Hippocampal formation (tissue), 2 donors: ENCODE measurements at regions not wholly inside any gene's neighbourhood (a gene's known extent, or its start where the extent isn't known, plus 50 kb on each side); places are given as distances from the start of the nearest gene placed in this dataset.
A peak's percentile ranks its signal among the peaks of the same experiment; 100 is the strongest.
"Not testable (repeated sequence)": the region's sequence is repeated elsewhere in the genome, so short reads cannot be mapped to it uniquely, and the experiment has no call there.

Source experiments
- DNase-seq, 2 donors: peaks; one replicate each; lab custom pipeline; 2025; lab: John Stamatoyannopoulos, UW

DNA sequence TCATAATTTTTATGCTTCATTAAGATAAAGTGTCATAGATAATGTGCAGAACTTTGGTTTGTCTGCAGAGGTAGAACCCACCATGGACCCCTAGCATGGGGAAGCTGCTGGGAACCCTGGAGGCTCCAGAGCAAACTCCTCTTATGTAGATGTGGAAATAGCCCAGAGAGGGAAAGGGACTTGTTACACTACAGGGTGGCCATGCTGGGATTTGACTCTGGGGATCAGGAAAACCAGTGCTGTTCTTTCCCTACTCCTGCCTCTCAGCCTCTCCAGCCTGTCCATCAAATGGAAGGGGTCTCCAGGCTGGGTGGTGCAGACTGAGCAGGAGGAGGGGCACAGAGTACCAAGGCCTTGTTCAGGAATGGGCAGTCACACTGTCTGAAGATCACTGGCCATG is 54.2 kb downstream of the MSX1 start:
- no peak for DNase-seq

DNA sequence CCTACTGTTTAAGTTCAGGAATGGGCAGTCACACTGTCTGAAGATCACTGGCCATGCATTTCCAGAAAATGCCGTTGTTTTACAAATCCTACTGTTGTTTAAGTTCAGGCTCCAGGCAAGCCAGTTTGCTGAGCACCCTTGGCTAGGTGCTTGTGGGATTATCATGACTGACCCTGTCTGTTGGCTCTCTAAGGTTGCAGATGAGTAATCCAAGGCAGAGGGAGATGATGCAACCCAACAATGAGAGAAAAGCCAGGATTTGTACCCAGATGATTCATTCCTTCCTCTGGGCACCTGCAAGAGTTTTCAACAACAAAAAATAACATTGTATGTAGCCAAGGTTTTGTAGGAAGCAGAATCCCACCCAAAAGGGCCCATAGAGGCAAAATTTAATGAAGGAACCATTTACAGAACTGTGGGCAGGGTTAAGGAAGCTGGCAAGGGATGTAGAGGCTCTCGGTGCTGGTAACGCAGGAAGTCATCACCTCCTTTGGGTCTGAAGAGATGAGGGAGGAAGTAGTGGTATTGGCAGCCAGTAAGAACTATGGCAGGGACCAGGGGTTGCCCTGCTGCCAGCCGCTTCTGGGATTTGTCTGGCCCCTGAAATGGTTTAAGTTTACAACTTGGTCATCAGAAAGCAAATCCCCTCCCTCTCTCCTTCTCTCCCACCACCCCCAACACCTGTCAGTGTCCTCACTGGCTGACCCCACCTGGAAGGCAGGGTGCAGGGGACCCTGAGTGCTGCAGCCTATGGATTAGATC is 54.8 kb downstream of the MSX1 start:
- no peak for DNase-seq

GRCh38 chr4:4914965-4915845 is 55.7 kb downstream of the MSX1 start:
- no peak for DNase-seq

- no peak for DNase-seq
These were observed 58.6 kb downstream of the MSX1 start for GRCh38 chr4:4918067-4918466.

DNA sequence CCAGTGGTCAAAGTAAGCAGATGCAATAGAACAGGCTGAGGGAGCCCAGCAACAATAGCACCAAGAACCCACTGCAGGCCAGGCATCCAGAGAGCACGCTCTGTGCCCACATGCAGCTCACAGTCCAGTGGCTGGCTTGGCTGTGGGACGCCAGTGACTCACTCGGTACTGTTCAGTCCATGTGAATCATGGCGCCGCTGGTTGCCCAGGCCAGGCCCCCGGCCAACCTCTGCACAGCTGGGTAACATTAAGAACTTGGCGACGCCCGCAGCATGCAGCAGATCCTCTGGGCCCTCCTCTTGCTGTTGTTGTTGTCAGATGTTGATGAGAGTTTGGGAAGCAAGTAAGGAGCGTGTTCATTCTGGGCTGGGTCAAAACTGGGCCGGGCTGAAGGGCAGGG is 60.5 kb downstream of the MSX1 start:
- no peak for DNase-seq

DNA sequence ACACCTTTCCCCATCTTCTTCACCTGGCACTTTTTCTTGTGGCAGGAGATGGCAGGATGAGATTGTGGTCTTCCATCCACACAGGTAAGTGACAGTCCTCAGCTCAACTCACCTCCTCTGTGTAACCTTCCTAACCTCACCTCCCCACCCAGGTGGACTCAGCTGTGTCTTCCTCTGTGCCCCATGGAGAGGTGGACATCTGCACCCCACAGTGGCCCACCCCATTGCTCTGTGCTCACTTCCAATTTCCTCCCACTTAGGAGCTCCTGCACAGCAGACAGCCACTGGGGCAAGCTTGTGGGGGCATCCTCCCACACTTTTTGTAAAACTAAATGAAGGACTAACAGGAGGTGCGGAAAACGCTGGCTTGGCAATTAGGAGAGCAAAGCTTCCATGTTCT is 61.6 kb downstream of the MSX1 start:
- no peak for DNase-seq

DNA sequence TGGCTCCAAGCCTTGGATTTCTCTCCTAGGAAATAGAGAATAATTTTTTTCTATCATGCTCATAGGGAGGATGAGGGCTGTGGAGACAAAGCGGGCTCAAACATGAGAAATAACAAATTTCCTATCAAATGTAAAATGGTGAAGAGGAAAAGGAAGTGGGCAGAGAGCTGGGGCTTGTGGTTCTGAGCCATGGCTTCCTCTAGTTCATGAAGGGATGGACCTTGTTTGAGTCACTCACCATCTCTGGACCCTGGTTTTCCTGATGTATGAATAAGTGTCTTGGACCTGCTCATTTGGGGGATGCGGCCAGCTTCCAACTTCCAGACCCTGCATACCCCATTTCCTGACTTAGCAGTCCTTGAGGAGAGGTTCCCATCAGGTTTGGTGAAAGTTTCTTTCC is 63.0 kb downstream of the MSX1 start:
- no peak for DNase-seq

DNA sequence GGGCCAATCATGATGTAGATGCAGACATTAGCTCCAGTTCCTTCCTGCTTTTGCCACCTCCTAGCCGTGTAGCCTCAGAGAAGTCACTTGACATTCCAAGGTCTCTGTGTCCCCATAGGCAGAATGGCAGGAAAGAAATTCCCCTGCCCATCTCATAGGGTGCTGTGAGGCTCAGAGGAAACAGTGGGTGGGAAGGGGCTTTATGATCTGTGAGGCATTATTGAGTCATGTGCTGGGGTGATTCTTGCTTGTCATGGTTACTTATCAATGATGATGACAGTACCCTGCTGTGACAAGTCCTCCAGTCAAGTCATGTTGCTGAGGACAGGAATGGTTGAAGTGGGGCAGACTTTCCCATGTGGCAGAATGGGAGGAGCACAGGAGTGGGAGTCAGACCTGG is 63.7 kb downstream of the MSX1 start:
- DNase-seq: no peak

- no peak for DNase-seq
These were observed 71.2 kb downstream of the MSX1 start for GRCh38 chr4:4930677-4931076.

GRCh38 chr4:4935974-4936373 is 76.5 kb downstream of the MSX1 start:
- no peak for DNase-seq

DNA sequence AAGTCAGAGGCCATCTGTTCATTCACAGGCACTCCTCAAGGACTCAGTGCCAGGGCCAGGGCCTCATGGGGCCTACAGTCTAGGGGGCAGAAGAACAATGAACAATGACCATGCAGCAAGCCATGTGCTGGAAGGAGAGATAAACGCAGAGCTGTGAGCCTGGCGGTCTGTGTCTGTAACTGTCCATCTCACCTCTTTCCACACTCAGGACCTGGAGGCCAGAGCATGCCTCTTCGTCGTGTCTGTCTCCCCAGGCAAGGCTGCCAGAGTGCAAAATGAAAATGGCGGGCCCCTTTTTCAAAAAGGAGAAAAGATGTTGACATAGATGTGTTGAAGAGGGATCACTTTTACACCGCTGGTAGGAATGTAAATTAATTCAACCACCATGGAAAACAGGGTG is 78.5 kb downstream of the MSX1 start:
- DNase-seq: no peak

DNA sequence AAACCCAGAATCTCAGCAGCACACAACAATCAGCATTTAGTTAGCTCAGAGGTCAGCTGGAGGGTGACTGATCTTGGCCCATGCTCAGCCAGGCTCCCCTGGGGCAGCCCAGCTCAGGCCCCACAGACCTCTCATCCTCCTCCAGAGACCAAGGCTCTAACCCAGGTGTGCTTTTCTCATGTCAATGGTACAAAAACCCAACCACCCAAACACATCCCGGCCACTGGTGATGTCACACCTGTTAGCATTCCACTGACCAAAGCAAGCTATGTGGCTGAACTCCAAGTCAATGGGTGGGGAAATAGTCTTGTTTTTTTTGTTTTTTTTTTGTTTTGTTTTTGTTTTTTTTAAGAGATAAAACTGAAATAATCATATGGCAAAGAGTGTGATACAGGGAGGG is 77.5 kb downstream of the CYTL1 start:
- no peak for DNase-seq

DNA sequence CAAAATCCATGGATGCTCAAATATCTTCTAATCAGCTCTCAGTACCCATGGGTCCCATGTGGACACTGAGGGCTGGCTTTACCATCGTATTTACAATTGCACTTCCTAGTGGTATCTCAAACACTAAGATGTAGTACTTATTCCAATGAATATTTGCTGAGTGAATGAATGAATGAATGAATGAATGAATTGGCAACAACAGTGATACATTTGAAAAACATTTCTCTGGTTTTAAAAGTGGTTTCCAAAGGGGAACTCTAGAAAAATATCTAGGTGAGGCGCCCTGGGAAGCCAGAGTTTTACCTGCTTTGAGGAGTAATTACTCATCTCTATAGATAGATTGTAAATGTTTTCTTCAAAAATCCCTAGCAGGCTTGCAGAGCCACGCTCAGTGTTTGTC is 76.6 kb downstream of the CYTL1 start:
- DNase-seq: no peak

- DNase-seq: no peak
These were observed 74.2 kb downstream of the CYTL1 start for GRCh38 chr4:4945021-4945420.

DNA sequence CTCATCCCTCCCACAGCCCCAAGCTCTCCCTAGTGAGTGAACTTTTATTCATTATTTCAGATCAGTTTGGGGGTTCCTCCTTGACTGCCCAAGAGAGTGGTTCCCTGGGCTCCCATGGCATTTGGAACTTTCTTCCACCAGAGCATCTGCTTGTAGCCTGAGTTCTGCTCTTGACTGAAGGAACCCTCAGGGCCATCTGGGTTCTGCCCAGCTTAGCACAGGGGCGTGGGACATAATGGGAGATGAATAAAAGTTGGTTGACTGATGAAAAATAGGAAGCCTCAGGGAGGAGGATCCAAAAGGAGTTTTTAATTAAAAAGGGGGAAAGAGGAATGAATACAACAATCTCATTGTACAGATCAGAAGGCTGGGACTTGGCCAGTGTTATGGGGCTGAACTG is 73.4 kb downstream of the CYTL1 start:
- no peak for DNase-seq

DNA sequence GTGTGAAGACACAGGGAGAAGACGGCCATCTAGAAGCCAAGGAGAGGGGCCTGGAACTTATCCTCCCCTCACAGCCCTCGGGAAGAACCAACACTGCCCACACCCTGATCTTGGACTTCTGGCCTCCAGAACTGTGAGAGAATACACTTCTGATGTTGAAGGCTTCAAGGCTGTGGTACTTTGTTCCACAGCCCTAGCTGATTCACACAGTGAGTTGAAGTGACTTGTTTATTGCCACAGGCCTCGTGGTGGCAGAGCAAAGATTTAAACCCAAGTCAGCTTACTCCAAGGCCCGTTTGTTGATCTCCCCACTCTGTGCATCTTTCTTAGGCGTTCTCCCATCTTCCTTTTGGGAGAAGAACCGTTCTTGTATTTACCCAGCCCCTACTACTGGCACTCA is 72.8 kb downstream of the CYTL1 start:
- no peak for DNase-seq

- no peak for DNase-seq
These were observed 71.5 kb downstream of the CYTL1 start for GRCh38 chr4:4947721-4948120.

- DNase-seq: no peak
These were observed 70.9 kb downstream of the CYTL1 start for GRCh38 chr4:4948370-4948769.

GRCh38 chr4:4950561-4951290 is 68.5 kb downstream of the CYTL1 start:
- DNase-seq: peak; percentile 22 to 59

GRCh38 chr4:4952273-4952672 is 67.0 kb downstream of the CYTL1 start:
- no peak for DNase-seq

DNA sequence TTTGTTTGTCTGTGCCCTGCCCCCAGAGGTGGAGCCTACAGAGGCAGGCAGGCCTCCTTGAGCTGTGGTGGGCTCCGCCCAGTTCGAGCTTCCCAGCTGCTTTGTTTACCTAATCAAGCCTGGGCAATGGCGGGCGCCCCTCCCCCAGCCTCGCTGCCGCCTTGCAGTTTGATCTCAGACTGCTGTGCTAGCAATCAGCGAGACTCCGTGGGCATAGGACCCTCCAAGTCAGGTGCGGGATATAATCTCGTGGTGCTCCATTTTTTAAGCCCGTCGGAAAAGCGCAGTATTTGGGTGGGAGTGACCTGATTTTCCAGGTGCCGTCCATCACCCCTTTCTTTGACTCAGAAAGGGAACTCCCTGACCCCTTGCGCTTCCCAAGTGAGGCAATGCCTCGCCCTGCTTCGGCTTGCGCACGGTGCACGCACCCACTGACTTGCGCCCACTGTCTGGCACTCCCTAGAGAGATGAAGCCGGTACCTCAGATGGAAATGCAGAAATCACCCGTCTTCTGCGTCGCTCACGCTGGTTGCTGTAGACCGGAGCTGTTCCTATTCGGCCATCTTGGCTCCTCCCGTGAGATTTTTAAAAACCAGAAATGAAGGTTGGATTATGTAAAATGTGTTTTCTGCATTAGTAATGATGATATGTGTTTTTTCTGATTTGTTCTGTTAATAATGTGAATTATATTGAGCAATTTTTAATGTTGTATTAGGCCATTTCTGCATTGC is 59.7 kb downstream of the CYTL1 start:
- DNase-seq: not testable (repeated sequence)

DNA sequence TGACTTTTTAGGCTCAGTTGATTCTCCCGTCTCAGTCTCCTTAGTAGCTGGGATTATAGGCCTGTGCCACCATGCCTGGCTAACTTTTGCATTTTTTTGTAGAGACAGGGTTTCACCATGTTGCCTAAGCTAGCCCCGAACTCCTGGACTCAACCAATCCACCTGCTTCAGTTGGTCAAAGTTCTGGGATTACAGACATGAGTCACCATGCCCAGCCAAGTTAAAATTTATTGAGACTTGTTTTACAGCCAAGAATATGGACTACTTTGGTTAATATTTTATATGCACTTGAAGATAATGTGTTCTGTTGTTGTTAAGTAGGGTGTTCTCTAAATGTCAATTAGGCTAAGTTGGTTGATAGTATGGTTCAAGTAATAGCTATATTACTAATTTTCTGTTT is 58.7 kb downstream of the CYTL1 start:
- DNase-seq: no peak
